Glutamatergic neuron (in vitro differentiated cells): ENCODE measurements at regions not wholly inside any gene's neighbourhood (a gene's known extent, or its start where the extent isn't known, plus 50 kb on each side); places are given as distances from the start of the nearest gene placed in this dataset.
"Not testable (repeated sequence)": the region's sequence is repeated elsewhere in the genome, so short reads cannot be mapped to it uniquely, and the experiment has no call there.

Experiments
- DNase-seq: peaks from one replicate; pipeline ENCODE4 v3.0.0; 2022
- H3K27ac Mint-ChIP-seq: one replicate; pipeline ENCODE4 v1.8.0; 2020; ENCODE audit warnings: mild to moderate bottlenecking, mixed read lengths, inconsistent platforms; ENCODE audit not compliant: unreplicated experiment
- H3K27me3 Mint-ChIP-seq: one replicate; pipeline ENCODE4 v1.8.0; 2020; ENCODE audit warnings: mild to moderate bottlenecking, moderate library complexity, mixed read lengths, inconsistent platforms; ENCODE audit not compliant: unreplicated experiment
- H3K36me3 Mint-ChIP-seq: one replicate; pipeline ENCODE4 v1.8.0; 2020; ENCODE audit warnings: mild to moderate bottlenecking, mixed read lengths, inconsistent platforms; ENCODE audit not compliant: unreplicated experiment
- H3K4me1 Mint-ChIP-seq: one replicate; pipeline ENCODE4 v1.8.0; 2020; ENCODE audit warnings: mild to moderate bottlenecking, low read depth, mixed read lengths, inconsistent platforms; ENCODE audit not compliant: unreplicated experiment
- H3K4me3 Mint-ChIP-seq: one replicate; pipeline ENCODE4 v1.8.0; 2020; ENCODE audit warnings: mild to moderate bottlenecking, mixed read lengths, inconsistent platforms; ENCODE audit not compliant: unreplicated experiment
- H3K9me3 Mint-ChIP-seq: one replicate; pipeline ENCODE4 v1.8.0; 2020; ENCODE audit warnings: mild to moderate bottlenecking, moderate library complexity, mixed read lengths, inconsistent platforms; ENCODE audit not compliant: unreplicated experiment
- CTCF ChIP-seq: fragments of 200-600 bp; sonication (generic); IDR thresholded peaks from one replicate; pipeline ENCODE4 v1.5.0; 2021; ENCODE audit not compliant: partially characterized antibody, unreplicated experiment

GRCh38 chr13:82962397-82962796 is 919.9 kb downstream of the SLITRK1 start:
- Mint-ChIP-seq H3K27ac (no peak overlapping the region), H3K4me3 (no peak overlapping the region), H3K4me1 (no peaks in the 10 kb centered on the region), H3K36me3 (no peaks in the 10 kb centered on the region), H3K27me3 (no peaks in the 10 kb centered on the region), H3K9me3 (no peaks in the 10 kb centered on the region)
- DNase-seq: no peak
- no peak for TF ChIP-seq CTCF

GRCh38 chr13:82961757-82962156 is 920.5 kb downstream of the SLITRK1 start:
- no peak for DNase-seq
- Mint-ChIP-seq H3K4me3 (no peak overlapping the region), H3K27ac (no peak overlapping the region), H3K36me3 (no peaks in the 10 kb centered on the region), H3K9me3 (no peaks in the 10 kb centered on the region), H3K4me1 (no peaks in the 10 kb centered on the region), H3K27me3 (no peaks in the 10 kb centered on the region)
- no peak for TF ChIP-seq CTCF

- H3K36me3 Mint-ChIP-seq, H3K27me3 Mint-ChIP-seq, H3K4me3 Mint-ChIP-seq, DNase-seq, H3K9me3 Mint-ChIP-seq, H3K4me1 Mint-ChIP-seq, H3K27ac Mint-ChIP-seq: not testable (repeated sequence)
Observed at GRCh38 chr13:82952336-82952735, 929.9 kb downstream of the SLITRK1 start.

- TF ChIP-seq CTCF: no peak
- no peaks in the 10 kb centered on the region for H3K4me1 Mint-ChIP-seq
- no peaks in the 10 kb centered on the region for H3K27me3 Mint-ChIP-seq
- no peak overlapping the region for H3K4me3 Mint-ChIP-seq
- H3K27ac Mint-ChIP-seq: no peak overlapping the region
- H3K9me3 Mint-ChIP-seq: no peaks in the 10 kb centered on the region
- H3K36me3 Mint-ChIP-seq: no peaks in the 10 kb centered on the region
- DNase-seq: no peak
Observed at GRCh38 chr13:82947683-82948082, 934.6 kb downstream of the SLITRK1 start.

- TF ChIP-seq CTCF: no peak
- H3K4me1 Mint-ChIP-seq: no peaks in the 10 kb centered on the region
- H3K27me3 Mint-ChIP-seq: no peaks in the 10 kb centered on the region
- no peak for DNase-seq
- no peaks in the 10 kb centered on the region for H3K9me3 Mint-ChIP-seq
- H3K27ac Mint-ChIP-seq: no peak overlapping the region
- no peaks in the 10 kb centered on the region for H3K36me3 Mint-ChIP-seq
- no peak overlapping the region for H3K4me3 Mint-ChIP-seq
Observed at GRCh38 chr13:82947191-82947621, 935.1 kb downstream of the SLITRK1 start.

GRCh38 chr13:82938644-82939043 is 943.6 kb downstream of the SLITRK1 start:
- Mint-ChIP-seq H3K27ac (no peak overlapping the region), H3K36me3 (no peaks in the 10 kb centered on the region), H3K4me3 (no peak overlapping the region), H3K4me1 (peaks cover 6% of the 10 kb centered on the region), H3K27me3 (no peaks in the 10 kb centered on the region), H3K9me3 (peaks cover 5% of the 10 kb centered on the region)
- no peak for DNase-seq
- TF ChIP-seq CTCF: no peak
